GM18873 (cell line): ENCODE measurements at regions not wholly inside any gene's neighbourhood (a gene's known extent, or its start where the extent isn't known, plus 50 kb on each side); places are given as distances from the start of the nearest gene placed in this dataset.

Experiments used
- ATAC-seq: cut with Tn5 transposase; IDR thresholded peaks from one replicate; pipeline ENCODE4 v1.9.1; 2021; ENCODE audit warnings: mild to moderate bottlenecking, moderate library complexity, moderate number of reproducible peaks; ENCODE audit not compliant: unreplicated experiment, low FRiP score

- no peak for ATAC-seq
These were observed 110.4 kb upstream of the RFLNA start for GRCh38 chr12:124184456-124184855.

- no peak for ATAC-seq
These were observed 108.8 kb upstream of the RFLNA start for GRCh38 chr12:124185971-124186686.

- no peak for ATAC-seq
These were observed 106.8 kb upstream of the RFLNA start for GRCh38 chr12:124188084-124188483.

GRCh38 chr12:124188561-124189405, 106.1 kb upstream of the RFLNA start:
- ATAC-seq: no peak

- ATAC-seq: no peak
These were observed 104.4 kb upstream of the RFLNA start for GRCh38 chr12:124190312-124191023.

GRCh38 chr12:124191024-124191359, 103.9 kb upstream of the RFLNA start:
- ATAC-seq: no peak

GRCh38 chr12:124191966-124192365, 102.9 kb upstream of the RFLNA start:
- ATAC-seq: no peak

GRCh38 chr12:124194264-124194892, 100.5 kb upstream of the RFLNA start:
- ATAC-seq: no peak

GRCh38 chr12:124194893-124195566, 99.9 kb upstream of the RFLNA start:
- no peak for ATAC-seq

GRCh38 chr12:124195567-124195942, 99.3 kb upstream of the RFLNA start:
- ATAC-seq: no peak

GRCh38 chr12:124196236-124196635, 98.7 kb upstream of the RFLNA start:
- ATAC-seq: no peak

GRCh38 chr12:124201248-124201647, 93.6 kb upstream of the RFLNA start:
- ATAC-seq: no peak

- no peak for ATAC-seq
These were observed 91.7 kb upstream of the RFLNA start for GRCh38 chr12:124203176-124203575.

- no peak for ATAC-seq
These were observed 89.5 kb upstream of the RFLNA start for GRCh38 chr12:124205405-124205804.

GRCh38 chr12:124207049-124207448, 87.8 kb upstream of the RFLNA start:
- ATAC-seq: no peak

GRCh38 chr12:124207617-124208016, 87.3 kb upstream of the RFLNA start:
- no peak for ATAC-seq

- no peak for ATAC-seq
These were observed 86.4 kb upstream of the RFLNA start for GRCh38 chr12:124208489-124208888.

- no peak for ATAC-seq
These were observed 83.8 kb upstream of the RFLNA start for GRCh38 chr12:124210991-124211577.

GRCh38 chr12:124211753-124212152, 83.1 kb upstream of the RFLNA start:
- ATAC-seq: no peak
